ENCODE measurements at regions not wholly inside any gene's neighbourhood (a gene's known extent, or its start where the extent isn't known, plus 50 kb on each side); places are given as distances from the start of the nearest gene placed in this dataset.
"Not testable (repeated sequence)": the region's sequence is repeated elsewhere in the genome, so short reads cannot be mapped to it uniquely, and the experiment has no call there.

- WGBS, 3 donors, result 2 to 9% (median 7%) methylated on average over 51 of the region's 51 CpGs
- no peak overlapping the region for H3K27ac ChIP-seq (ENCODE audit: low read depth, low read length)
These were observed 1336.9 kb downstream of the BRD1 start for GRCh38 chr22:48490500-48491411.

- WGBS, 3 donors, result 0 to 2% (median 1%) methylated on average over 81 to 113 of the region's 113 CpGs
- no peak overlapping the region for H3K27ac ChIP-seq (ENCODE audit: low read depth, low read length)
These were observed 1337.8 kb downstream of the BRD1 start for GRCh38 chr22:48489551-48490499.

GRCh38 chr22:48488611-48489511, 1338.8 kb downstream of the BRD1 start:
- H3K27ac ChIP-seq (ENCODE audit: low read depth, low read length), result no peak overlapping the region
- WGBS, 3 donors, result 10 to 23% (median 15%) methylated on average over 35 to 90 of the region's 90 CpGs

GRCh38 chr22:48488149-48488551, 1339.5 kb downstream of the BRD1 start:
- H3K27ac ChIP-seq (ENCODE audit: low read depth, low read length), result no peak overlapping the region
- 38 to 42% (median 41%) methylated on average over 5 of the region's 5 CpGs for WGBS, 3 donors

GRCh38 chr22:48486558-48486957, 1341.1 kb downstream of the BRD1 start:
- 77 to 92% (median 92%) methylated on average over 4 of the region's 4 CpGs for WGBS, 3 donors
- H3K27ac ChIP-seq (ENCODE audit: low read depth, low read length), result no peak overlapping the region

GRCh38 chr22:48486134-48486532, 1341.5 kb downstream of the BRD1 start:
- H3K27ac ChIP-seq (ENCODE audit: low read depth, low read length), result no peak overlapping the region
- 54 to 58% (median 55%) methylated on average over 11 of the region's 11 CpGs for WGBS, 3 donors

- 34 to 49% (median 42%) methylated on average over 22 of the region's 22 CpGs for WGBS, 3 donors
- no peak overlapping the region for H3K27ac ChIP-seq (ENCODE audit: low read depth, low read length)
These were observed 1342.2 kb downstream of the BRD1 start for GRCh38 chr22:48485149-48486133.

- 46 to 63% (median 55%) methylated on average over 12 of the region's 12 CpGs for WGBS, 3 donors
- no peak overlapping the region for H3K27ac ChIP-seq (ENCODE audit: low read depth, low read length)
These were observed 1343.7 kb downstream of the BRD1 start for GRCh38 chr22:48483764-48484528.

- 68 to 72% (median 71%) methylated on average over 2 of the region's 2 CpGs for WGBS, 3 donors
- no peak overlapping the region for H3K27ac ChIP-seq (ENCODE audit: low read depth, low read length)
These were observed 1344.9 kb downstream of the BRD1 start for GRCh38 chr22:48482771-48483170.

GRCh38 chr22:48482198-48482597, 1345.5 kb downstream of the BRD1 start:
- 90 to 95% (median 94%) methylated on average over 11 of the region's 11 CpGs for WGBS, 3 donors

GRCh38 chr22:48481748-48482147, 1345.9 kb downstream of the BRD1 start:
- WGBS, 3 donors, result 95 to 99% (median 98%) methylated on average over 2 of the region's 2 CpGs
- no peak overlapping the region for H3K27ac ChIP-seq (ENCODE audit: low read depth, low read length)

More at GRCh38 chr22:48482198-48482597, 1345.5 kb downstream of the BRD1 start:
- H3K27ac ChIP-seq (ENCODE audit: low read depth, low read length), result not testable (repeated sequence)

GRCh38 chr22:48478529-48479265, 1349.0 kb downstream of the BRD1 start:
- no peak overlapping the region for H3K27ac ChIP-seq (ENCODE audit: low read depth, low read length)
- 80 to 90% (median 84%) methylated on average over 11 of the region's 11 CpGs for WGBS, 3 donors

- no peak overlapping the region for H3K27ac ChIP-seq (ENCODE audit: low read depth, low read length)
- 72 to 89% (median 86%) methylated on average over 11 of the region's 11 CpGs for WGBS, 3 donors
These were observed 1349.5 kb downstream of the BRD1 start for GRCh38 chr22:48478124-48478523.

GRCh38 chr22:48477031-48477721, 1350.5 kb downstream of the BRD1 start:
- WGBS, 3 donors, result 63 to 86% (median 80%) methylated on average over 22 of the region's 22 CpGs
- no peak overlapping the region for H3K27ac ChIP-seq (ENCODE audit: low read depth, low read length)

GRCh38 chr22:48476577-48476976, 1351.1 kb downstream of the BRD1 start:
- H3K27ac ChIP-seq (ENCODE audit: low read depth, low read length), result no peak overlapping the region
- WGBS, 3 donors, result 86 to 97% (median 94%) methylated on average over 5 of the region's 5 CpGs
